ENCODE measurements at regions not wholly inside any gene's neighbourhood (a gene's known extent, or its start where the extent isn't known, plus 50 kb on each side); places are given as distances from the start of the nearest gene placed in this dataset.

GRCh38 chr14:22475381-22475780 is 113.6 kb downstream of the DAD1 start:
- TF ChIP-seq RARB (CRISPR knock-in tag; IDR thresholded peaks at IDR 0.05), result no peak
- no peak for TF ChIP-seq CTCF (IDR thresholded peaks at IDR 0.05)
- no peak for TF ChIP-seq POLR2A (IDR thresholded peaks at IDR 0.05; ENCODE audit: low read length)
- TF ChIP-seq HDAC2 (IDR thresholded peaks at IDR 0.05), result no peak
- TF ChIP-seq RAD21 (conservative IDR thresholded peaks at IDR 0.05 in 1 of 2, IDR thresholded peaks at IDR 0.05 in 1 of 2), result no peak
- no peak for TF ChIP-seq RFX5 (IDR thresholded peaks at IDR 0.05)
